ENCODE measurements at regions not wholly inside any gene's neighbourhood (a gene's known extent, or its start where the extent isn't known, plus 50 kb on each side); places are given as distances from the start of the nearest gene placed in this dataset.
A peak's percentile ranks its signal among the peaks of the same experiment; 100 is the strongest.

DNA sequence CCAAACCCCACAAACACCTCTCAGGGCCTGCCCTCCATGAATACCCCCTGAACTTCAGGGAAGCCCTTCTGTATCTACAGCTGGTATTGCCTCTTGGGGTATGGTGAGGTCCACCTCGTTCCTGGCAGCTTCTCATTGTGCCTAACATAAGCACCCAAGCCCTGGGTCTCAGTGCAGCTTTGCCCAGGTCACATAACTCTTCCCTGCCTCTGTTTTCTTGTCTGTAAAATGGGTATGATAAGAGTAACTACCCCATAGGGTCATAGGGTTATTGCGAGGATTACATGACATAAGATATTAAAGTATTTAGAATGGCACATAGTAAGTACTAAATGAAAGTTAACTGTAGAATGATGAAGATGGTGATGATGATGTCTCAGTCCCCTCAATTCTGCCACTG, 190.0 kb upstream of the PWP1 start:
- no peaks in the 10 kb centered on the region for H3K9me3 ChIP-seq (ENCODE audit: control insufficient read depth, insufficient read depth, low read depth, low read length)

DNA sequence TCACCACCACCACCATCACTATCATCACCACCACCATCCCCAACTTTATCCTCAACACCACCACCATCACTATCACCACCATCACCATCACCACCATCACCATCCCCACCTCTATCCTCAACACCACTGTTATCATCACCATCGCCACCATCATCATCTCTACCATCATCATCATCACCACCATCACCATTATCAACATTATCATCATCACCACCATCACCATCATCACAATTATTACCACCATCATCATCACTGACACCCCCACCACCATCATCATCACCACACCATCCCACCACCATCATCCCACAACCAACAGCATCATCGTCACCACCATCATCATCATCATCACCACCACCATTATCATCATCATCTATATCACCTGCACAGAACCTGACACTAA, 188.4 kb upstream of the PWP1 start:
- Histone ChIP-seq H3K4me3 (ENCODE audit: low read depth, low read length) (no peak overlapping the region), H3K9me3 (ENCODE audit: control insufficient read depth, insufficient read depth, low read depth, low read length) (no peaks in the 10 kb centered on the region), H3K4me1 (ENCODE audit: control insufficient read depth, insufficient read depth, low read length) (no peaks in the 10 kb centered on the region), H3K27ac (ENCODE audit: extremely low read depth, low read depth, low read length) (no peak overlapping the region), H3K36me3 (ENCODE audit: control insufficient read depth in 2 of 2, insufficient read depth in 1 of 2, low read length in 2 of 2) (no peaks in the 10 kb centered on the region; a peak in 1 of 3 replicates)
- CTCF ChIA-PET, result no interaction called here
- POLR2A ChIA-PET, result no interaction called here
- TF ChIP-seq ZNF658 (tag by site-specific recombination; IDR thresholded peaks at IDR 0.05) (no peak), ZNF791 (tag by site-specific recombination; IDR thresholded peaks at IDR 0.05) (0 out of 2 replicates have a peak, but pooled peaks have one; percentile 23), ZNF248 (tag by site-specific recombination; IDR thresholded peaks at IDR 0.05) (0 out of 2 replicates have a peak, but pooled peaks have one; percentile 36), ZNF654 (tag by site-specific recombination; IDR thresholded peaks at IDR 0.05; ENCODE audit: low read depth) (no peak), ZNF239 (tag by site-specific recombination; IDR thresholded peaks at IDR 0.05) (0 out of 2 replicates have a peak, but pooled peaks have one; percentile 13), ZNF776 (tag by site-specific recombination; IDR thresholded peaks at IDR 0.05; ENCODE audit: borderline replicate concordance) (0 out of 2 replicates have a peak, but pooled peaks have one; percentile 64)
- TF ChIP-seq, protein P1, sequence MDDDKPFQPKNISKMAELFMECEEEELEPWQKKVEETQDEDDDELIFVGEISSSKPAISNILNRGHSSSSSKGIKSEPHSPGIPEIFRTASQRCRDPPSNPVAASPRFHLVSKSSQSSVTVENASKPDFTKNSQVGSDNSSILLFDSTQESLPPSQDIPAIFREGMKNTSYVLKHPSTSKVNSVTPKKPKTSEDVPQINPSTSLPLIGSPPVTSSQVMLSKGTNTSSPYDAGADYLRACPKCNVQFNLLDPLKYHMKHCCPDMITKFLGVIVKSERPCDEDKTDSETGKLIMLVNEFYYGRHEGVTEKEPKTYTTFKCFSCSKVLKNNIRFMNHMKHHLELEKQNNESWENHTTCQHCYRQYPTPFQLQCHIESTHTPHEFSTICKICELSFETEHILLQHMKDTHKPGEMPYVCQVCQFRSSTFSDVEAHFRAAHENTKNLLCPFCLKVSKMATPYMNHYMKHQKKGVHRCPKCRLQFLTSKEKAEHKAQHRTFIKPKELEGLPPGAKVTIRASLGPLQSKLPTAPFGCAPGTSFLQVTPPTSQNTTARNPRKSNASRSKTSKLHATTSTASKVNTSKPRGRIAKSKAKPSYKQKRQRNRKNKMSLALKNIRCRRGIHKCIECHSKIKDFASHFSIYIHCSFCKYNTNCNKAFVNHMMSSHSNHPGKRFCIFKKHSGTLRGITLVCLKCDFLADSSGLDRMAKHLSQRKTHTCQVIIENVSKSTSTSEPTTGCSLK (tag by site-specific recombination; IDR thresholded peaks at IDR 0.05), result peak; percentile 72; the same call in 1 of the 2 replicates
- TF ChIP-seq, protein P2, sequence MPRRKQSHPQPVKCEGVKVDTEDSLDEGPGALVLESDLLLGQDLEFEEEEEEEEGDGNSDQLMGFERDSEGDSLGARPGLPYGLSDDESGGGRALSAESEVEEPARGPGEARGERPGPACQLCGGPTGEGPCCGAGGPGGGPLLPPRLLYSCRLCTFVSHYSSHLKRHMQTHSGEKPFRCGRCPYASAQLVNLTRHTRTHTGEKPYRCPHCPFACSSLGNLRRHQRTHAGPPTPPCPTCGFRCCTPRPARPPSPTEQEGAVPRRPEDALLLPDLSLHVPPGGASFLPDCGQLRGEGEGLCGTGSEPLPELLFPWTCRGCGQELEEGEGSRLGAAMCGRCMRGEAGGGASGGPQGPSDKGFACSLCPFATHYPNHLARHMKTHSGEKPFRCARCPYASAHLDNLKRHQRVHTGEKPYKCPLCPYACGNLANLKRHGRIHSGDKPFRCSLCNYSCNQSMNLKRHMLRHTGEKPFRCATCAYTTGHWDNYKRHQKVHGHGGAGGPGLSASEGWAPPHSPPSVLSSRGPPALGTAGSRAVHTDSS (tag by site-specific recombination; IDR thresholded peaks at IDR 0.05), result peak; percentile 97

More for the DNA sequence above, 190.0 kb upstream of the PWP1 start:
- ChIA-PET POLR2A (no interaction called here), CTCF (no interaction called here)
- no peak overlapping the region for H3K4me3 ChIP-seq (ENCODE audit: low read depth, low read length)
- no peak overlapping the region for H3K27ac ChIP-seq (ENCODE audit: extremely low read depth, low read depth, low read length)
- no peaks in the 10 kb centered on the region for H3K4me1 ChIP-seq (ENCODE audit: control insufficient read depth, insufficient read depth, low read length)
- H3K36me3 ChIP-seq (ENCODE audit: control insufficient read depth in 2 of 2, insufficient read depth in 1 of 2, low read length in 2 of 2), result no peaks in the 10 kb centered on the region; a peak in 1 of 3 replicates
- no peak for TF ChIP-seq ZNF48 (tag by site-specific recombination; IDR thresholded peaks at IDR 0.05)
- TF ChIP-seq, protein P2 (tag by site-specific recombination; IDR thresholded peaks at IDR 0.05), result peak; percentile 52
- TF ChIP-seq HOXC10 (CRISPR knock-in tag; IDR thresholded peaks at IDR 0.05), result no peak
- TF ChIP-seq SCRT2 (tag by site-specific recombination; IDR thresholded peaks at IDR 0.05), result no peak
- TF ChIP-seq GLI2 (tag by site-specific recombination; IDR thresholded peaks at IDR 0.05; ENCODE audit: borderline replicate concordance, low read depth), result no peak

DNA sequence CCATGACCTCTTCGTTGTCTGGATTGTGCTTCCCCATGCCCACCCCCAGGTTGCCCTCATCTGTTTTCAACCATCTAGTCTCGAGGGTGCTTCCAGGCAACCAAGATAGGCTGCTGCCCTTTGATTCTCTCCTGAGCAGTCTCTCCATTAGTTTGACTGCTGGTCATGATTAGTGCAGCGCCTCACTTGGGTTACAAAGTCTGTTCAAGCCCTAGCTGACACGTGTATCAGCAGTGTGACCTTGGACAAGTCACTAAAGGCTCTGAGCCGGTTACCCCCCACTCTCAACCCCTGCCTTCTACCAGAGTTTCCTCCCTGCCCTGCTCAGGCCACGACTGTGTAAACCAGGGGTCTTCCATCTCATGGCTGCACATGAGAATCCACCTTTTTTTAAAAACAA, 185.3 kb upstream of the PWP1 start:
- no peak overlapping the region for H3K4me3 ChIP-seq (ENCODE audit: low read depth, low read length)
- no peaks in the 10 kb centered on the region for H3K4me1 ChIP-seq (ENCODE audit: control insufficient read depth, insufficient read depth, low read length)
- ChIA-PET CTCF (no interaction called here), POLR2A (no interaction called here)
- no peaks in the 10 kb centered on the region for H3K9me3 ChIP-seq (ENCODE audit: control insufficient read depth, insufficient read depth, low read depth, low read length)
- no peaks in the 10 kb centered on the region; a peak in 1 of 3 replicates for H3K36me3 ChIP-seq (ENCODE audit: control insufficient read depth in 2 of 2, insufficient read depth in 1 of 2, low read length in 2 of 2)
- no peak overlapping the region for H3K27ac ChIP-seq (ENCODE audit: extremely low read depth, low read depth, low read length)
- TF ChIP-seq YY1 (tag by site-specific recombination; IDR thresholded peaks at IDR 0.05) (no peak), ZNF48 (tag by site-specific recombination; IDR thresholded peaks at IDR 0.05) (no peak), ZNF544 (tag by site-specific recombination; IDR thresholded peaks at IDR 0.05) (no peak), ZNF837 (tag by site-specific recombination; IDR thresholded peaks at IDR 0.05) (no peak), ZXDB (tag by site-specific recombination; IDR thresholded peaks at IDR 0.05) (no peak), ZNF274 (IDR thresholded peaks at IDR 0.05; ENCODE audit: low read length) (no peak), ZNF274 (tag by site-specific recombination; IDR thresholded peaks at IDR 0.05; ENCODE audit: borderline replicate concordance) (no peak)
- TF ChIP-seq, protein P3, sequence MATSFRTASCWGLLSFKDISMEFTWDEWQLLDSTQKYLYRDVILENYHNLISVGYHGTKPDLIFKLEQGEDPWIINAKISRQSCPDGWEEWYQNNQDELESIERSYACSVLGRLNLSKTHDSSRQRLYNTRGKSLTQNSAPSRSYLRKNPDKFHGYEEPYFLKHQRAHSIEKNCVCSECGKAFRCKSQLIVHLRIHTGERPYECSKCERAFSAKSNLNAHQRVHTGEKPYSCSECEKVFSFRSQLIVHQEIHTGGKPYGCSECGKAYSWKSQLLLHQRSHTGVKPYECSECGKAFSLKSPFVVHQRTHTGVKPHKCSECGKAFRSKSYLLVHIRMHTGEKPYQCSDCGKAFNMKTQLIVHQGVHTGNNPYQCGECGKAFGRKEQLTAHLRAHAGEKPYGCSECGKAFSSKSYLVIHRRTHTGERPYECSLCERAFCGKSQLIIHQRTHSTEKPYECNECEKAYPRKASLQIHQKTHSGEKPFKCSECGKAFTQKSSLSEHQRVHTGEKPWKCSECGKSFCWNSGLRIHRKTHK (tag by site-specific recombination; IDR thresholded peaks at IDR 0.05), result no peak
